HEK293 (cell line): ENCODE measurements at regions not wholly inside any gene's neighbourhood (a gene's known extent, or its start where the extent isn't known, plus 50 kb on each side); places are given as distances from the start of the nearest gene placed in this dataset.

Source experiments
- CTCF ChIA-PET: fragments of 350-600 bp; formaldehyde crosslinking; extraction: SDS; loops from one replicate; lab custom pipeline; 2021; ENCODE audit warnings: antibody characterized with exemption; lab: Yijun Ruan, JAX
- POLR2A ChIA-PET: fragments of 300-600 bp; formaldehyde crosslinking; extraction: SDS; loops from one replicate; lab custom pipeline; 2020; ENCODE audit warnings: antibody characterized with exemption, inconsistent platforms; lab: Yijun Ruan, JAX
- H3K27ac ChIP-seq: fragments of 200-500 bp; sonication (Bioruptor generic); 2 replicates; pipeline ENCODE4 v1.5.1; 2014; ENCODE audit warnings: low read depth, low read length, control low read depth, inconsistent platforms; ENCODE audit errors: extremely low read depth
- H3K36me3 ChIP-seq, 2 experiments: fragments of 200-500 bp in 1 of 2; sonication (Bioruptor generic) in 1 of 2; 1 replicate in 1 of 2; 2 replicates in 1 of 2; pipeline ENCODE4 v1.5.1; 2014 to 2017; ENCODE audit warnings: inconsistent platforms in 2 of 2, low read length in 2 of 2; ENCODE audit not compliant: control insufficient read depth in 2 of 2, insufficient read depth in 1 of 2
- H3K4me1 ChIP-seq: fragments of 200-500 bp; sonication (Bioruptor generic); 2 replicates; pipeline ENCODE4 v1.5.1; 2014; ENCODE audit warnings: mild to moderate bottlenecking, low read length, inconsistent platforms; ENCODE audit not compliant: control insufficient read depth, insufficient read depth
- H3K4me3 ChIP-seq: 2 replicates; pipeline ENCODE4 v1.5.1; 2011; ENCODE audit warnings: low read depth, mild to moderate bottlenecking, control low read depth, low read length, moderate library complexity
- H3K9me3 ChIP-seq: fragments of 200-500 bp; sonication (Bioruptor generic); 2 replicates; pipeline ENCODE4 v1.5.1; 2014; ENCODE audit warnings: low read depth, low read length, inconsistent platforms; ENCODE audit not compliant: control insufficient read depth, insufficient read depth
- ATF2 ChIP-seq: fragments of 450-650 bp; formaldehyde crosslinking; IDR thresholded peaks from 2 replicates; pipeline ENCODE4 v1.5.1; 2016; ENCODE audit warnings: missing biosample characterization, missing genetic modification characterization, low read depth
- BCL11A ChIP-seq: fragments of 450-650 bp; formaldehyde crosslinking; IDR thresholded peaks from 2 replicates; pipeline ENCODE4 v1.5.1; 2016; ENCODE audit warnings: low read depth, missing biosample characterization, missing genetic modification characterization
- KLF17 ChIP-seq: fragments of 450-650 bp; formaldehyde crosslinking; IDR thresholded peaks from 2 replicates; pipeline ENCODE4 v1.5.1; 2016; ENCODE audit warnings: missing biosample characterization, missing genetic modification characterization
- KLF8 ChIP-seq: fragments of 450-650 bp; formaldehyde crosslinking; IDR thresholded peaks from 2 replicates; pipeline ENCODE4 v1.5.1; 2016; ENCODE audit warnings: missing biosample characterization, missing genetic modification characterization
- KLF9 ChIP-seq: fragments of 450-650 bp; formaldehyde crosslinking; IDR thresholded peaks from 2 replicates; pipeline ENCODE4 v1.5.1; 2016; ENCODE audit warnings: missing biosample characterization, missing genetic modification characterization, low read depth
- PRDM6 ChIP-seq: fragments of 450-650 bp; formaldehyde crosslinking; IDR thresholded peaks from 2 replicates; pipeline ENCODE4 v1.5.1; 2017; ENCODE audit warnings: missing biosample characterization, missing genetic modification characterization
- REST ChIP-seq: fragments of 450-650 bp; formaldehyde crosslinking; IDR thresholded peaks from 2 replicates; pipeline ENCODE4 v1.5.1; 2016; ENCODE audit warnings: missing biosample characterization, missing genetic modification characterization
- ZBTB17 ChIP-seq: fragments of 450-650 bp; formaldehyde crosslinking; IDR thresholded peaks from 2 replicates; pipeline ENCODE4 v1.5.1; 2016; ENCODE audit warnings: missing biosample characterization, missing genetic modification characterization
- ZBTB20 ChIP-seq: fragments of 450-650 bp; formaldehyde crosslinking; IDR thresholded peaks from 2 replicates; pipeline ENCODE4 v1.5.1; 2016; ENCODE audit warnings: missing biosample characterization, missing genetic modification characterization
- ZBTB49 ChIP-seq: fragments of 450-650 bp; formaldehyde crosslinking; IDR thresholded peaks from 2 replicates; pipeline ENCODE4 v1.5.1; 2016; ENCODE audit warnings: missing biosample characterization, missing genetic modification characterization, low read depth
- ZIC2 ChIP-seq: fragments of 450-650 bp; formaldehyde crosslinking; IDR thresholded peaks from 2 replicates; pipeline ENCODE4 v1.5.1; 2016; ENCODE audit warnings: missing biosample characterization, missing genetic modification characterization
- ZNF239 ChIP-seq: fragments of 450-650 bp; formaldehyde crosslinking; IDR thresholded peaks from 2 replicates; pipeline ENCODE4 v1.5.1; 2016; ENCODE audit warnings: missing biosample characterization, missing genetic modification characterization
- ZNF37A ChIP-seq: fragments of 450-650 bp; IDR thresholded peaks from 2 replicates; pipeline ENCODE4 v1.5.1; 2018; ENCODE audit warnings: missing biosample characterization, missing genetic modification characterization
- ZNF391 ChIP-seq: fragments of 450-650 bp; formaldehyde crosslinking; IDR thresholded peaks from 2 replicates; pipeline ENCODE4 v1.5.1; 2016; ENCODE audit warnings: low read depth, missing biosample characterization, missing genetic modification characterization, borderline replicate concordance
- ZNF488 ChIP-seq: fragments of 450-650 bp; formaldehyde crosslinking; IDR thresholded peaks from 2 replicates; pipeline ENCODE4 v1.5.1; 2016; ENCODE audit warnings: missing biosample characterization, missing genetic modification characterization
- ZNF514 ChIP-seq: fragments of 450-650 bp; formaldehyde crosslinking; IDR thresholded peaks from 2 replicates; pipeline ENCODE4 v1.5.1; 2016; ENCODE audit warnings: missing biosample characterization, missing genetic modification characterization
- ZNF548 ChIP-seq: fragments of 450-650 bp; formaldehyde crosslinking; IDR thresholded peaks from 2 replicates; pipeline ENCODE4 v1.5.1; 2016; ENCODE audit warnings: missing biosample characterization, missing genetic modification characterization
- ZNF555 ChIP-seq: fragments of 450-650 bp; formaldehyde crosslinking; conservative IDR thresholded peaks from 2 replicates; pipeline ENCODE4 v1.5.1; 2017; ENCODE audit warnings: missing biosample characterization, mild to moderate bottlenecking, missing genetic modification characterization, inconsistent platforms
- ZNF558 ChIP-seq: fragments of 450-650 bp; formaldehyde crosslinking; IDR thresholded peaks from 2 replicates; pipeline ENCODE4 v1.5.1; 2016; ENCODE audit warnings: missing biosample characterization, missing genetic modification characterization
- ZNF571 ChIP-seq: fragments of 450-650 bp; formaldehyde crosslinking; IDR thresholded peaks from 2 replicates; pipeline ENCODE4 v1.5.0; 2017; ENCODE audit warnings: missing biosample characterization, missing genetic modification characterization
- ZNF624 ChIP-seq: fragments of 450-650 bp; formaldehyde crosslinking; IDR thresholded peaks from 2 replicates; pipeline ENCODE4 v1.5.1; 2017; ENCODE audit warnings: missing biosample characterization, missing genetic modification characterization
- ZNF626 ChIP-seq: fragments of 450-650 bp; sonication (Bioruptor Pico); formaldehyde crosslinking; IDR thresholded peaks from 2 replicates; pipeline ENCODE4 v1.5.1; 2018; ENCODE audit warnings: missing biosample characterization, missing genetic modification characterization, inconsistent platforms
- ZNF776 ChIP-seq: fragments of 450-650 bp; formaldehyde crosslinking; IDR thresholded peaks from 2 replicates; pipeline ENCODE4 v1.5.0; 2017; ENCODE audit warnings: missing biosample characterization, missing genetic modification characterization, borderline replicate concordance
- ZSCAN18 ChIP-seq: fragments of 450-650 bp; formaldehyde crosslinking; IDR thresholded peaks from 2 replicates; pipeline ENCODE4 v1.5.1; 2016; ENCODE audit warnings: missing biosample characterization, missing genetic modification characterization

- H3K27ac ChIP-seq = no peak overlapping the region
- POLR2A ChIA-PET = no interaction called here
- no peaks in the 10 kb centered on the region for H3K36me3 ChIP-seq
- no peak for TF ChIP-seq ZBTB17 (tag by site-specific recombination)
- TF ChIP-seq ZNF514 = no peak
- TF ChIP-seq ZSCAN18 (tag by site-specific recombination) = no peak
- TF ChIP-seq ZNF624 (tag by site-specific recombination) = no peak
- no peak for TF ChIP-seq ZNF558 (tag by site-specific recombination)
- TF ChIP-seq BCL11A (tag by site-specific recombination) = no peak
- TF ChIP-seq ZNF776 (tag by site-specific recombination) = no peak
- no peak for TF ChIP-seq ZBTB20 (tag by site-specific recombination)
- TF ChIP-seq KLF8 (tag by site-specific recombination) = no peak
- no peak for TF ChIP-seq REST (tag by site-specific recombination)
- no peak for TF ChIP-seq KLF9 (tag by site-specific recombination)
- TF ChIP-seq ZNF239 (tag by site-specific recombination) = no peak
- no peak for TF ChIP-seq ZNF37A (tag by site-specific recombination)
- H3K4me1 ChIP-seq = peaks cover 19% of the 10 kb centered on the region
- no peaks in the 10 kb centered on the region for H3K9me3 ChIP-seq
- CTCF ChIA-PET = no interaction called here
- no peak overlapping the region for H3K4me3 ChIP-seq
Measured at GRCh38 chr4:149911354-149911753, 95.7 kb upstream of the IQCM start.

GRCh38 chr4:149912000-149912399 is 96.4 kb upstream of the IQCM start:
- POLR2A ChIA-PET = no interaction called here
- H3K4me3 ChIP-seq = no peak overlapping the region
- CTCF ChIA-PET = interaction anchor here (0.6 kb wide), 1 partner anchor 553 kb away, joined by 3 read pairs; no protein-coding TSS in a partner anchor
- peaks cover 19% of the 10 kb centered on the region for H3K4me1 ChIP-seq
- H3K9me3 ChIP-seq = no peaks in the 10 kb centered on the region
- H3K27ac ChIP-seq = no peak overlapping the region
- H3K36me3 ChIP-seq = no peaks in the 10 kb centered on the region
- no peak for TF ChIP-seq ZNF626 (tag by site-specific recombination)
- TF ChIP-seq ZNF555 (tag by site-specific recombination) = no peak
- TF ChIP-seq ZNF488 (tag by site-specific recombination) = no peak
- TF ChIP-seq ZNF571 (tag by site-specific recombination) = no peak
- no peak for TF ChIP-seq ATF2 (tag by site-specific recombination)
- TF ChIP-seq ZIC2 (tag by site-specific recombination) = no peak
- TF ChIP-seq ZNF548 = no peak
- no peak for TF ChIP-seq ZBTB49 (tag by site-specific recombination)
- TF ChIP-seq PRDM6 (tag by site-specific recombination) = peak; percentile 90
- TF ChIP-seq KLF17 (tag by site-specific recombination) = no peak
- TF ChIP-seq ZNF391 (tag by site-specific recombination) = no peak
